GM13976 (cell line): ENCODE measurements at regions not wholly inside any gene's neighbourhood (a gene's known extent, or its start where the extent isn't known, plus 50 kb on each side); places are given as distances from the start of the nearest gene placed in this dataset.
"Not testable (repeated sequence)": the region's sequence is repeated elsewhere in the genome, so short reads cannot be mapped to it uniquely, and the experiment has no call there.

Experiments
- DNase-seq: peaks from one replicate; pipeline ENCODE4 v3.0.0; 2012; ENCODE audit warnings: low spot score
- CTCF ChIP-seq: IDR thresholded peaks from 2 replicates; pipeline ENCODE4 v1.5.1; 2012; ENCODE audit warnings: borderline replicate concordance, mild to moderate bottlenecking; ENCODE audit not compliant: insufficient read depth; ENCODE audit errors: extremely low read depth, missing control alignments, control extremely low read depth
- in situ Hi-C: fragments of 300-500 bp; cut with MboI; formaldehyde crosslinking; loops from one replicate; pipeline ENCODE4 v1.12.0; 2022; ENCODE audit warnings: low sequenced_read_pairs, mixed read lengths, inconsistent platforms; ENCODE audit not compliant: unreplicated experiment

GRCh38 chr5:148750614-148751013 lies 75.8 kb upstream of the ADRB2 start:
- no peak for TF ChIP-seq CTCF
- in situ Hi-C loops, result no loop called here
- DNase-seq, result no peak

DNA sequence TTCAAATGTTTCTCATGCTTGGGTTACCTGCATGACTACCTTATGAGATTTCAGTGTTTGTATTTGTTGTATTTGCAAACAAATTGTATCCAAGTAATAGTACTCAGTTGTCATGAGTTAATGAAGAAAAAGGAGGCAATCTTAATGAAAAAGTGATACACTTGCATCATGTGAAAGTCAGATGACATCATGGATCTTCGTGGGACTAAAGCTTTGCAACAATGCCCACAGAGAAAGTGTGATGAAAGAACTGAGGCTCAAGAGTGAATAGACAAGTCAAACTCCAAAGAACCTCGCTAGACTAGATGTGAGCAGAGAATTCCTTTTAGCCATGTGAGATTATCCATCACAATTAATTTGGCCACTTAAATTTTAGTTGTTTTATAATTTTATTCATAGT lies 75.4 kb upstream of the ADRB2 start:
- in situ Hi-C loops, result no loop called here
- no peak for DNase-seq
- TF ChIP-seq CTCF, result no peak

DNA sequence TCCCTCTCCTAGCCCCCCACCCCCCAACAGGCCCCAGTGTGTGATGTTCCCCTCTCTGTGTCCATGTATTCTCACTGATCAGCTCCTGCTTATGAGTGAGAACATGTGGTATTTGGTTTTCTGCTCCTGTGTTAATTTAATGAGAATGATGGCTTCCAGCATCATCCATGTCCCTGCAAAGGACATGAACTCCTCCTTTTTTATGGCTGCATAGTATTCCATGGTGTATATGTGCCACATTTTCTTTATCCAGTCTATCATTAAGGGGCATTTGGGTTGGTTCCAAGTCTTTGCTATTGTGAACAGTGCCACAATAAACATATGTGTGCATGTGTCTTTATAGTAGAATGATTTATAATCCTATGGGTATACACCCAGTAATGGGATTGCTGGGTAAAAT lies 74.0 kb upstream of the ADRB2 start:
- DNase-seq, in situ Hi-C loops: not testable (repeated sequence)

GRCh38 chr5:148759101-148759500 lies 67.3 kb upstream of the ADRB2 start:
- no peak for TF ChIP-seq CTCF
- in situ Hi-C loops, result no loop called here
- no peak for DNase-seq

GRCh38 chr5:148760945-148761638 lies 65.3 kb upstream of the ADRB2 start:
- in situ Hi-C loops, result no loop called here
- no peak for DNase-seq

GRCh38 chr5:148763996-148764395 lies 62.4 kb upstream of the ADRB2 start:
- no peak for DNase-seq
- in situ Hi-C loops, result no loop called here
- TF ChIP-seq CTCF, result no peak

More at GRCh38 chr5:148760945-148761638, 65.3 kb upstream of the ADRB2 start:
- no peak for TF ChIP-seq CTCF

- no peak for DNase-seq
- in situ Hi-C loops, result no loop called here
- no peak for TF ChIP-seq CTCF
Measured at GRCh38 chr5:148765061-148765460, 61.4 kb upstream of the ADRB2 start.
